Liver (tissue), 8 donors: ENCODE measurements at regions not wholly inside any gene's neighbourhood (a gene's known extent, or its start where the extent isn't known, plus 50 kb on each side); places are given as distances from the start of the nearest gene placed in this dataset.

ENCODE experiments used
- DNase-seq: peaks from one replicate; pipeline ENCODE4 v3.0.0-alpha.2; 2017; ENCODE audit warnings: low spot score
- H3K27ac ChIP-seq, 2 donors: one replicate each; pipeline ENCODE4 v1.7.0; 2013; ENCODE audit warnings: inconsistent platforms in 2 of 2, low read length in 2 of 2, control low read depth in 1 of 2, low read depth in 1 of 2, mild to moderate bottlenecking in 1 of 2
- H3K27me3 ChIP-seq, 4 donors: one replicate each; pipeline versions ENCODE4 v1.6.1 to v1.7.0; 2013; ENCODE audit warnings: low read length in 3 of 4, inconsistent platforms in 1 of 4, mild to moderate bottlenecking in 1 of 4, moderate library complexity in 1 of 4; ENCODE audit not compliant: control insufficient read depth in 4 of 4, insufficient read depth in 4 of 4
- H3K36me3 ChIP-seq, 4 donors: one replicate each; pipeline versions ENCODE4 v1.6.1 to v1.7.0; 2013; ENCODE audit warnings: low read length in 3 of 4, mild to moderate bottlenecking in 3 of 4, low read depth in 1 of 4, moderate library complexity in 1 of 4; ENCODE audit not compliant: control insufficient read depth in 4 of 4, insufficient read depth in 3 of 4
- H3K4me1 ChIP-seq, 4 donors: one replicate each; pipeline versions ENCODE4 v1.6.1 to v1.7.0; 2013; ENCODE audit warnings: low read length in 3 of 4, mild to moderate bottlenecking in 3 of 4, moderate library complexity in 1 of 4; ENCODE audit not compliant: control insufficient read depth in 4 of 4, insufficient read depth in 4 of 4
- H3K4me3 ChIP-seq, 3 donors: one replicate each; pipeline versions ENCODE4 v1.6.1 to v1.7.0; 2013; ENCODE audit warnings: low read length in 3 of 3, control low read depth in 1 of 3, low read depth in 1 of 3, mild to moderate bottlenecking in 1 of 3
- H3K9ac ChIP-seq, 2 donors: one replicate each; pipeline ENCODE4 v1.7.0; 2013; ENCODE audit warnings: low read length in 2 of 2, mild to moderate bottlenecking in 2 of 2, moderate library complexity in 2 of 2, control low read depth in 1 of 2, low read depth in 1 of 2
- H3K9me3 ChIP-seq, 4 donors: one replicate each; pipeline versions ENCODE4 v1.6.1 to v1.7.0; 2013; ENCODE audit warnings: low read length in 3 of 4; ENCODE audit not compliant: control insufficient read depth in 4 of 4
- EGR1 ChIP-seq, 2 donors: IDR thresholded peaks; 2 replicates each; pipeline ENCODE4 v1.6.1; 2016 to 2018; ENCODE audit warnings: antibody characterized with exemption in 2 of 2, low read depth in 2 of 2
- FOXA1 ChIP-seq: IDR thresholded peaks from 2 replicates; pipeline ENCODE4 v1.6.1; 2016; ENCODE audit warnings: antibody characterized with exemption
- GABPA ChIP-seq, 2 donors: IDR thresholded peaks in 1 of 2; conservative IDR thresholded peaks in 1 of 2; 2 replicates each; pipeline ENCODE4 v1.6.1; 2016; ENCODE audit warnings: antibody characterized with exemption in 2 of 2, mild to moderate bottlenecking in 1 of 2, moderate library complexity in 1 of 2
- HNF4A ChIP-seq, 2 donors: conservative IDR thresholded peaks; 2 replicates each; pipeline ENCODE4 v1.6.1; 2016; ENCODE audit warnings: antibody characterized with exemption in 2 of 2, mild to moderate bottlenecking in 2 of 2
- HNF4G ChIP-seq: IDR thresholded peaks from 2 replicates; pipeline ENCODE4 v1.6.1; 2016; ENCODE audit warnings: antibody characterized with exemption
- JUND ChIP-seq, 2 donors: IDR thresholded peaks; 2 replicates each; pipeline ENCODE4 v1.6.1; 2016; ENCODE audit warnings: antibody characterized with exemption in 2 of 2
- NR2F2 ChIP-seq: IDR thresholded peaks from 2 replicates; pipeline ENCODE4 v1.6.1; 2016; ENCODE audit warnings: antibody characterized with exemption
- RAD21 ChIP-seq, 2 donors: IDR thresholded peaks; 2 replicates each; pipeline ENCODE4 v1.6.1; 2016; ENCODE audit warnings: antibody characterized with exemption in 2 of 2, mild to moderate bottlenecking in 2 of 2
- REST ChIP-seq: IDR thresholded peaks from 2 replicates; pipeline ENCODE4 v1.6.1; 2016; ENCODE audit warnings: antibody characterized with exemption, mild to moderate bottlenecking
- TAF1 ChIP-seq: conservative IDR thresholded peaks from 2 replicates; pipeline ENCODE4 v1.6.1; 2016; ENCODE audit warnings: antibody characterized with exemption, mild to moderate bottlenecking
- YY1 ChIP-seq: IDR thresholded peaks from 2 replicates; pipeline ENCODE4 v1.6.1; 2016; ENCODE audit warnings: antibody characterized with exemption, mild to moderate bottlenecking
- WGBS: extraction: QIAGEN DNeasy Blood & Tissue Kit; methylation state at CpG from one replicate; pipeline ENCODE4 v1.1.7; 2013; 5-methylcytosine and 5-hydroxymethylcytosine counted together
- TF ChIP-seq, protein P1 (sequence below): fragments of 150-350 bp; IDR thresholded peaks from 2 replicates; pipeline ENCODE4 v1.5.1; 2017; ENCODE audit warnings: improper control_type of control experiment, low read depth, low read length; ENCODE audit not compliant: missing input control
- TF ChIP-seq, protein P2 (sequence below): IDR thresholded peaks from 2 replicates; pipeline ENCODE4 v1.6.1; 2016; ENCODE audit warnings: antibody characterized with exemption
- TF ChIP-seq, protein P3 (sequence below): IDR thresholded peaks from 2 replicates; pipeline ENCODE4 v1.6.1; 2016; ENCODE audit warnings: antibody characterized with exemption
- donor health status: healthy.
- donor health status: healthy.
- donor health status: healthy.
- donor health status: healthy.
- donor health status: healthy.

DNA sequence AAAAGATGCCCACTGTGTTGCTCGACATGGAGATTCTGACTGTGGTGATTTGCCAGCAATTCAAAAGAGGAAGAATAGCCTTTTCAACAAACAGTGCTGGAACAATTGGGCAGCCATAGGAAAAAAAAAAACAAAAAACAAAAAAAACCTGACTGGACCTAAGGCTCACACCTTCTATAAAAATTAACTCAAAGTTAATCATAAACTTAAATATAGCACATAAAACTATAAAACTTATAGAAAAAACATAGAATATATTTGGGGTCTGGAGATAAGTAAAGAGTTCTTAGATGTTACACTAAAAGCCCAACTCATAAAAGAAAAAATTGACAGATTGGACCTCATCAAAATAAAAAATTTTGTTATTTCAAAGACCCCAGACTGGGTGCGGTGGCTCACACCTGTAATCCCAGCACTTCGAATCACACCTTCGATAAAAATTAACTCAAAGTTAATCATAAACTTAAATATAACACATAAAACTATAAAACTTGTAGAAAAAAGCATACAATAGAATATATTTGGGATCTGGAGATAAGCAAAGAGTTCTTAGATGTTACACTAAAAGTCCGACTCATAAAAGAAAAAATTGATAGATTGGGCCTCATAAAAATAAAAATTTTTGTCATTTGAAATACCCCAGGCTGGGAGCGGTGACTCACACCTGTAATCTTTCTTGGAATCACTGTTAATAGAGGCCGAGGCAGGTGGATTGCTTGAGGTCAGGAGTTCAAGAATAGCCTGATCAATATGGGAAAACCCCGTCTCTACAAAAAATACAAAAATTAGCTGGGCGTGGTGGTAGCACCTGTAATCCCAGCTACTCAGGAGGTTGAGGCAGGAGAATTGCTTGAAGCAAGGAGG lies 115.6 kb upstream of the FAM83B start:
- TF ChIP-seq HNF4A (conservative IDR thresholded peaks at IDR 0.05), result no peak
- TF ChIP-seq GABPA (IDR thresholded peaks at IDR 0.05 in 1 of 2, conservative IDR thresholded peaks at IDR 0.05 in 1 of 2), result no peak
- no peak for TF ChIP-seq REST
- Histone ChIP-seq H3K27ac (no peak overlapping the region), H3K36me3 (no peaks in the 10 kb centered on the region), H3K27me3 (no peaks in the 10 kb centered on the region), H3K9me3 (peaks cover 0 to 2% (median 0%) of the 10 kb centered on the region in 4 donors), H3K4me3 (no peak overlapping the region), H3K4me1 (no peaks in the 10 kb centered on the region), H3K9ac (no peak overlapping the region)
- DNase-seq, result no peak
- WGBS, result 75% methylated on average over 9 of the region's 9 CpGs

DNA sequence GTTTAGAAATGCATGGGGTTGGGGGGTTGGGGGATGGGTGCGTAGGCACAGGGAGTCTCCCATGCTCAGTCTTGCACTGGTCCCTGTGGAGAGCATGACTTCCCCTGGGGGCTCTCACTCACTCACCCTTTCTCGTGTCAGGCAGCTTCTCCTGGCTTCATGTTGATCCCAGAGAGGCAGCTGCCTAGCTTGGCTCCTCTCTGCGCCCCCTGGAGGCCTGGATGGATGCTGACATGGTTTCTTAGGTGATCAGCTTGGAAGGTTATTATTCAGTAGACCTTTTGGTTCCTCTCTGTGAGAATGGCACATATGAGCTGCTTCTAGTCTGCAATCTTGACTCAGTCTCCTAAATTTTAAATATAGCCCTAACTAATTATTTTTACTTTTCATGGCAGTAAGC lies 109.3 kb upstream of the FAM83B start:
- DNase-seq, result no peak
- TF ChIP-seq RAD21 (IDR thresholded peaks at IDR 0.05) (peak; percentile 9 to 56), TAF1 (no peak), YY1 (no peak)
- TF ChIP-seq, protein P1, sequence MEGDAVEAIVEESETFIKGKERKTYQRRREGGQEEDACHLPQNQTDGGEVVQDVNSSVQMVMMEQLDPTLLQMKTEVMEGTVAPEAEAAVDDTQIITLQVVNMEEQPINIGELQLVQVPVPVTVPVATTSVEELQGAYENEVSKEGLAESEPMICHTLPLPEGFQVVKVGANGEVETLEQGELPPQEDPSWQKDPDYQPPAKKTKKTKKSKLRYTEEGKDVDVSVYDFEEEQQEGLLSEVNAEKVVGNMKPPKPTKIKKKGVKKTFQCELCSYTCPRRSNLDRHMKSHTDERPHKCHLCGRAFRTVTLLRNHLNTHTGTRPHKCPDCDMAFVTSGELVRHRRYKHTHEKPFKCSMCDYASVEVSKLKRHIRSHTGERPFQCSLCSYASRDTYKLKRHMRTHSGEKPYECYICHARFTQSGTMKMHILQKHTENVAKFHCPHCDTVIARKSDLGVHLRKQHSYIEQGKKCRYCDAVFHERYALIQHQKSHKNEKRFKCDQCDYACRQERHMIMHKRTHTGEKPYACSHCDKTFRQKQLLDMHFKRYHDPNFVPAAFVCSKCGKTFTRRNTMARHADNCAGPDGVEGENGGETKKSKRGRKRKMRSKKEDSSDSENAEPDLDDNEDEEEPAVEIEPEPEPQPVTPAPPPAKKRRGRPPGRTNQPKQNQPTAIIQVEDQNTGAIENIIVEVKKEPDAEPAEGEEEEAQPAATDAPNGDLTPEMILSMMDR, result peak; percentile 19
- Histone ChIP-seq H3K4me3 (no peak overlapping the region), H3K4me1 (no peaks in the 10 kb centered on the region), H3K27me3 (no peaks in the 10 kb centered on the region), H3K27ac (no peak overlapping the region), H3K9ac (no peak overlapping the region), H3K36me3 (no peaks in the 10 kb centered on the region), H3K9me3 (peaks cover 0 to 2% (median 0%) of the 10 kb centered on the region in 4 donors)
- WGBS, result 71% methylated on average over 3 of the region's 3 CpGs

DNA sequence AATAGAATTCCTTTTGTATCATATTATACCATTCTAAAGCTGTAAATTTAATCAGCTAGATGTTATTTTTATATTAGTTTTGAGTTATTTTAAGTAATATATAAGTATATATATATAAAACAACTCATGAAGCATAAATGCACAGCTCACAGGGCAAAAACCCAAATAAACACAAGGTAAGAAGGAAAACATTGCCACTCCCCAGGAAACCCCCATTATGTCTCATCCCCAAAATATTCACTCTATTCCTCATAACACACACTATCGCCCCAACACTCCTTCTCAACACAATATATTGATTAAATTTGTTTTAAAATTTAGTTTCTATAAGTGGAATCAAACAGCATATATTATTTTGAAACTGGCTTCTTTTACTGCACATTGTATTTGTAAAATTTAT lies 98.6 kb upstream of the FAM83B start:
- Histone ChIP-seq H3K27me3 (no peaks in the 10 kb centered on the region), H3K27ac (no peak overlapping the region), H3K4me1 (no peaks in the 10 kb centered on the region), H3K9me3 (peaks cover 0 to 3% (median 2%) of the 10 kb centered on the region in 4 donors), H3K4me3 (no peak overlapping the region), H3K36me3 (no peaks in the 10 kb centered on the region), H3K9ac (no peak overlapping the region)
- no peak for DNase-seq
- WGBS, result 84% methylated on average over 1 of the region's 1 CpG
- TF ChIP-seq JUND (IDR thresholded peaks at IDR 0.05), result no peak
- TF ChIP-seq EGR1 (IDR thresholded peaks at IDR 0.05; ENCODE audit: low read depth in 2 of 2), result no peak
- TF ChIP-seq HNF4G, result no peak
- TF ChIP-seq, protein P2, sequence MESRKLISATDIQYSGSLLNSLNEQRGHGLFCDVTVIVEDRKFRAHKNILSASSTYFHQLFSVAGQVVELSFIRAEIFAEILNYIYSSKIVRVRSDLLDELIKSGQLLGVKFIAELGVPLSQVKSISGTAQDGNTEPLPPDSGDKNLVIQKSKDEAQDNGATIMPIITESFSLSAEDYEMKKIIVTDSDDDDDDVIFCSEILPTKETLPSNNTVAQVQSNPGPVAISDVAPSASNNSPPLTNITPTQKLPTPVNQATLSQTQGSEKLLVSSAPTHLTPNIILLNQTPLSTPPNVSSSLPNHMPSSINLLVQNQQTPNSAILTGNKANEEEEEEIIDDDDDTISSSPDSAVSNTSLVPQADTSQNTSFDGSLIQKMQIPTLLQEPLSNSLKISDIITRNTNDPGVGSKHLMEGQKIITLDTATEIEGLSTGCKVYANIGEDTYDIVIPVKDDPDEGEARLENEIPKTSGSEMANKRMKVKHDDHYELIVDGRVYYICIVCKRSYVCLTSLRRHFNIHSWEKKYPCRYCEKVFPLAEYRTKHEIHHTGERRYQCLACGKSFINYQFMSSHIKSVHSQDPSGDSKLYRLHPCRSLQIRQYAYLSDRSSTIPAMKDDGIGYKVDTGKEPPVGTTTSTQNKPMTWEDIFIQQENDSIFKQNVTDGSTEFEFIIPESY, result no peak
- TF ChIP-seq YY1, result no peak
- TF ChIP-seq FOXA1, result no peak
- no peak for TF ChIP-seq HNF4A (conservative IDR thresholded peaks at IDR 0.05)
- TF ChIP-seq, protein P3, sequence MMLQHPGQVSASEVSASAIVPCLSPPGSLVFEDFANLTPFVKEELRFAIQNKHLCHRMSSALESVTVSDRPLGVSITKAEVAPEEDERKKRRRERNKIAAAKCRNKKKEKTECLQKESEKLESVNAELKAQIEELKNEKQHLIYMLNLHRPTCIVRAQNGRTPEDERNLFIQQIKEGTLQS, result no peak
- TF ChIP-seq NR2F2, result no peak
